ENCODE measurements at regions not wholly inside any gene's neighbourhood (a gene's known extent, or its start where the extent isn't known, plus 50 kb on each side); places are given as distances from the start of the nearest gene placed in this dataset.

GRCh38 chr6:78131521-78131920 is 478.7 kb downstream of the MEI4 start:
- Mint-ChIP-seq H3K4me3 (ENCODE audit: unreplicated experiment) (no peak overlapping the region), H3K27me3 (ENCODE audit: low read depth) (no peaks in the 10 kb centered on the region), H3K9me3 (ENCODE audit: low read depth) (peaks cover 29% of the 10 kb centered on the region), H3K4me1 (ENCODE audit: low read depth) (no peaks in the 10 kb centered on the region), H3K36me3 (ENCODE audit: low read depth) (no peaks in the 10 kb centered on the region), H3K27ac (ENCODE audit: unreplicated experiment) (no peak overlapping the region)
- TF ChIP-seq CTCF (IDR thresholded peaks at IDR 0.05), result no peak
- no peak for DNase-seq (ENCODE audit: low spot score)

- H3K27me3 Mint-ChIP-seq (ENCODE audit: low read depth), result no peaks in the 10 kb centered on the region
- DNase-seq (ENCODE audit: low spot score), result no peak
- H3K4me3 Mint-ChIP-seq (ENCODE audit: unreplicated experiment), result no peak overlapping the region
- H3K36me3 Mint-ChIP-seq (ENCODE audit: low read depth), result no peaks in the 10 kb centered on the region
- no peaks in the 10 kb centered on the region for H3K4me1 Mint-ChIP-seq (ENCODE audit: low read depth)
- TF ChIP-seq CTCF (IDR thresholded peaks at IDR 0.05), result no peak
- H3K27ac Mint-ChIP-seq (ENCODE audit: unreplicated experiment), result no peak overlapping the region
- H3K9me3 Mint-ChIP-seq (ENCODE audit: low read depth), result peaks cover 39% of the 10 kb centered on the region
Measured at GRCh38 chr6:78132671-78133410, 480.0 kb downstream of the MEI4 start.

GRCh38 chr6:78150425-78150824 is 497.6 kb downstream of the MEI4 start:
- Mint-ChIP-seq H3K27me3 (ENCODE audit: low read depth) (no peaks in the 10 kb centered on the region), H3K4me3 (ENCODE audit: unreplicated experiment) (no peak overlapping the region)

GRCh38 chr6:78153976-78154375 is 501.1 kb downstream of the MEI4 start:
- H3K27ac Mint-ChIP-seq (ENCODE audit: unreplicated experiment), result no peak overlapping the region
- no peak for DNase-seq (ENCODE audit: low spot score)
- no peak for TF ChIP-seq CTCF (IDR thresholded peaks at IDR 0.05)
- no peaks in the 10 kb centered on the region for H3K36me3 Mint-ChIP-seq (ENCODE audit: low read depth)
- no peak overlapping the region for H3K4me3 Mint-ChIP-seq (ENCODE audit: unreplicated experiment)
- peaks cover 8% of the 10 kb centered on the region for H3K9me3 Mint-ChIP-seq (ENCODE audit: low read depth)
- no peaks in the 10 kb centered on the region for H3K4me1 Mint-ChIP-seq (ENCODE audit: low read depth)
- no peaks in the 10 kb centered on the region for H3K27me3 Mint-ChIP-seq (ENCODE audit: low read depth)

More at GRCh38 chr6:78150425-78150824, 497.6 kb downstream of the MEI4 start:
- Mint-ChIP-seq H3K4me1 (ENCODE audit: low read depth) (no peaks in the 10 kb centered on the region), H3K9me3 (ENCODE audit: low read depth) (peaks cover 10% of the 10 kb centered on the region), H3K36me3 (ENCODE audit: low read depth) (no peaks in the 10 kb centered on the region), H3K27ac (ENCODE audit: unreplicated experiment) (no peak overlapping the region)
- no peak for TF ChIP-seq CTCF (IDR thresholded peaks at IDR 0.05)
- no peak for DNase-seq (ENCODE audit: low spot score)

GRCh38 chr6:78157606-78158005 is 504.8 kb downstream of the MEI4 start:
- no peak for TF ChIP-seq CTCF (IDR thresholded peaks at IDR 0.05)
- DNase-seq (ENCODE audit: low spot score), result no peak
- Mint-ChIP-seq H3K36me3 (ENCODE audit: low read depth) (no peaks in the 10 kb centered on the region), H3K9me3 (ENCODE audit: low read depth) (no peaks in the 10 kb centered on the region), H3K27ac (ENCODE audit: unreplicated experiment) (no peak overlapping the region), H3K4me1 (ENCODE audit: low read depth) (no peaks in the 10 kb centered on the region), H3K27me3 (ENCODE audit: low read depth) (no peaks in the 10 kb centered on the region), H3K4me3 (ENCODE audit: unreplicated experiment) (no peak overlapping the region)

Measured in chondrocyte (in vitro differentiated cells).